Natural killer cell (primary cell): ENCODE measurements at regions not wholly inside any gene's neighbourhood (a gene's known extent, or its start where the extent isn't known, plus 50 kb on each side); places are given as distances from the start of the nearest gene placed in this dataset.

ENCODE experiments used
- ATAC-seq, 3 donors: fragments of 150-1000 bp in 2 of 3; fragments of 200-7000 bp in 1 of 3; cut with Tn5 transposase; 1 replicate in 1 of 3; 2 replicates in 2 of 3; pipeline ENCODE4 v1.10.0; 2021; ENCODE audit warnings: mild to moderate bottlenecking in 2 of 3, moderate library complexity in 2 of 3
- DNase-seq, 2 donors: peaks; one replicate each; pipeline versions ENCODE4 v3.0.0 to v3.0.0-alpha.2; 2013 to 2021; ENCODE audit warnings: mixed read lengths in 1 of 2
- H3K27ac ChIP-seq: one replicate; pipeline ENCODE4 v1.5.1; 2013; ENCODE audit warnings: mild to moderate bottlenecking, low read length
- H3K27me3 ChIP-seq: one replicate; pipeline ENCODE4 v1.6.1; 2013; ENCODE audit warnings: low read length; ENCODE audit not compliant: control insufficient read depth, insufficient read depth
- H3K36me3 ChIP-seq: one replicate; pipeline ENCODE4 v1.6.1; 2013; ENCODE audit warnings: low read length; ENCODE audit not compliant: control insufficient read depth, insufficient read depth
- H3K4me1 ChIP-seq: one replicate; pipeline ENCODE4 v1.6.1; 2013; ENCODE audit warnings: low read length; ENCODE audit not compliant: control insufficient read depth, insufficient read depth
- H3K4me3 ChIP-seq: one replicate; pipeline ENCODE4 v1.5.1; 2013; ENCODE audit warnings: low read length
- H3K9me3 ChIP-seq: one replicate; pipeline ENCODE4 v1.6.1; 2013; ENCODE audit warnings: low read length; ENCODE audit not compliant: control insufficient read depth, insufficient read depth
- H3K27ac Mint-ChIP-seq, 2 donors: one replicate each; pipeline ENCODE4 v1.8.0; 2022; ENCODE audit warnings: mild to moderate bottlenecking in 2 of 2, mixed read lengths in 2 of 2, moderate library complexity in 1 of 2
- H3K27me3 Mint-ChIP-seq, 2 donors: one replicate each; pipeline ENCODE4 v1.8.0; 2022; ENCODE audit warnings: low read depth in 2 of 2, mixed read lengths in 2 of 2
- H3K36me3 Mint-ChIP-seq: one replicate; pipeline ENCODE4 v1.8.0; 2022; ENCODE audit warnings: mixed read lengths
- H3K4me1 Mint-ChIP-seq, 2 donors: one replicate each; pipeline ENCODE4 v1.8.0; 2022; ENCODE audit warnings: mixed read lengths in 2 of 2
- H3K4me3 Mint-ChIP-seq: one replicate; pipeline ENCODE4 v1.8.0; 2022; ENCODE audit warnings: mild to moderate bottlenecking, moderate library complexity, mixed read lengths
- H3K9me3 Mint-ChIP-seq, 2 donors: one replicate each; pipeline ENCODE4 v1.8.0; 2022; ENCODE audit warnings: mixed read lengths in 2 of 2
- CTCF ChIP-seq: fragments of 200-600 bp; IDR thresholded peaks from one replicate; pipeline ENCODE4 v1.8.0; 2022; ENCODE audit warnings: antibody characterized with exemption
- WGBS: methylation state at CpG from one replicate; pipeline ENCODE4 v1.1.7; 2013; ENCODE audit warnings: missing lambda C conversion rate; ENCODE audit not compliant: insufficient coverage; 5-methylcytosine and 5-hydroxymethylcytosine counted together
- intact Hi-C: fragments of 100-400 bp; cut with micrococcal nuclease; formaldehyde crosslinking; loops from one replicate; pipeline ENCODE4 v1.14.2; 2022

GRCh38 chr14:53306267-53306721 is 153.2 kb upstream of the DDHD1 start:
- intact Hi-C loops = no loop called here
- Mint-ChIP-seq H3K9me3 (peaks cover 0 to 4% of the 10 kb centered on the region in 2 donors), H3K4me3 (peak overlapping the region; percentile 65), H3K36me3 (no peaks in the 10 kb centered on the region), H3K4me1 (peaks cover 0 to 6% of the 10 kb centered on the region in 2 donors), H3K27ac (no peak overlapping the region), H3K27me3 (peaks cover 2 to 4% of the 10 kb centered on the region in 2 donors)
- peaks cover 4% of the 10 kb centered on the region for H3K4me1 ChIP-seq
- no peaks in the 10 kb centered on the region for H3K27me3 ChIP-seq
- no peaks in the 10 kb centered on the region for H3K9me3 ChIP-seq
- DNase-seq (peak in 1 of 2 donors; percentile 68), ATAC-seq (peak in 2 of 3 donors; percentile 58 to 74)
- H3K36me3 ChIP-seq = no peaks in the 10 kb centered on the region
- no peak overlapping the region for H3K27ac ChIP-seq
- TF ChIP-seq CTCF = peak; percentile 65
- no peak overlapping the region for H3K4me3 ChIP-seq
- WGBS = 10% methylated on average over 11 of the region's 11 CpGs

- H3K27ac Mint-ChIP-seq = no peak overlapping the region
- Histone ChIP-seq H3K36me3 (no peaks in the 10 kb centered on the region), H3K4me3 (no peak overlapping the region), H3K9me3 (no peaks in the 10 kb centered on the region), H3K4me1 (peaks cover 4% of the 10 kb centered on the region), H3K27ac (no peak overlapping the region), H3K27me3 (no peaks in the 10 kb centered on the region)
- H3K4me1 Mint-ChIP-seq = peaks cover 0 to 6% of the 10 kb centered on the region in 2 donors
- intact Hi-C loops = no loop called here
- WGBS = 97% methylated on average over 3 of the region's 3 CpGs
- no peaks in the 10 kb centered on the region for H3K9me3 Mint-ChIP-seq
- TF ChIP-seq CTCF = no peak
- no peak for DNase-seq
- no peak for ATAC-seq
- peaks cover 2 to 5% of the 10 kb centered on the region in 2 donors for H3K27me3 Mint-ChIP-seq
- H3K36me3 Mint-ChIP-seq = no peaks in the 10 kb centered on the region
- no peak overlapping the region for H3K4me3 Mint-ChIP-seq
Measured at GRCh38 chr14:53304726-53305381, 151.7 kb upstream of the DDHD1 start.

GRCh38 chr14:53295985-53296582 is 143.0 kb upstream of the DDHD1 start:
- Mint-ChIP-seq H3K27me3 (no peaks in the 10 kb centered on the region), H3K4me1 (no peaks in the 10 kb centered on the region), H3K9me3 (no peaks in the 10 kb centered on the region), H3K4me3 (no peak overlapping the region), H3K36me3 (no peaks in the 10 kb centered on the region), H3K27ac (no peak overlapping the region)
- H3K27ac ChIP-seq = no peak overlapping the region
- no peaks in the 10 kb centered on the region for H3K4me1 ChIP-seq
- DNase-seq (peak in 1 of 2 donors; percentile 68), ATAC-seq (peak in 1 of 3 donors; percentile 53)
- H3K4me3 ChIP-seq = no peak overlapping the region
- TF ChIP-seq CTCF = peak; percentile 90
- no peaks in the 10 kb centered on the region for H3K36me3 ChIP-seq
- WGBS = 96% methylated on average over 5 of the region's 9 CpGs
- intact Hi-C loops = loop anchor here (10.0 kb wide), 1 partner anchor 1049 kb away; no protein-coding TSS in a partner anchor
- no peaks in the 10 kb centered on the region for H3K9me3 ChIP-seq
- no peaks in the 10 kb centered on the region for H3K27me3 ChIP-seq
